Peyer's patch (tissue), 4 donors: ENCODE measurements at regions not wholly inside any gene's neighbourhood (a gene's known extent, or its start where the extent isn't known, plus 50 kb on each side); places are given as distances from the start of the nearest gene placed in this dataset.

Source experiments
- DNase-seq, 3 donors: peaks; one replicate each; pipeline ENCODE4 v3.0.0-alpha.2; 2017 to 2019
- H3K27ac ChIP-seq, 4 donors: fragments of 200-600 bp; sonication (generic); one replicate each; pipeline ENCODE4 v1.5.1; 2016 to 2019
- H3K27me3 ChIP-seq, 2 donors: fragments of 200-600 bp; sonication (generic); one replicate each; pipeline ENCODE4 v1.5.1; 2019
- H3K36me3 ChIP-seq, 3 donors: fragments of 200-600 bp; sonication (generic); one replicate each; pipeline ENCODE4 v1.5.1; 2016 to 2019
- H3K4me1 ChIP-seq, 4 donors: fragments of 200-600 bp; sonication (generic); one replicate each; pipeline ENCODE4 v1.5.1; 2016 to 2019
- H3K4me3 ChIP-seq, 4 donors: fragments of 200-600 bp; sonication (generic); 1 replicate in 3 of 4; 2 replicates in 1 of 4; pipeline ENCODE4 v1.5.1; 2016 to 2019; ENCODE audit warnings: mild to moderate bottlenecking in 1 of 4
- H3K9me3 ChIP-seq, 4 donors: fragments of 200-600 bp; sonication (generic); one replicate each; pipeline ENCODE4 v1.5.1; 2016 to 2019; ENCODE audit warnings: mild to moderate bottlenecking in 1 of 4
- CTCF ChIP-seq, 6 experiments: fragments of 450-650 bp in 4 of 6; fragments of 200-600 bp in 2 of 6; sonication (generic) in 1 of 6; IDR thresholded peaks; one replicate each; pipeline ENCODE4 v1.5.1; 2017 to 2019; ENCODE audit warnings: antibody characterized with exemption in 6 of 6, mild to moderate bottlenecking in 3 of 6, moderate library complexity in 1 of 6
- POLR2A ChIP-seq, 2 donors: fragments of 450-650 bp; IDR thresholded peaks; one replicate each; pipeline ENCODE4 v1.5.1; 2017; ENCODE audit warnings: antibody characterized with exemption in 2 of 2, mild to moderate bottlenecking in 2 of 2, moderate library complexity in 2 of 2

DNA sequence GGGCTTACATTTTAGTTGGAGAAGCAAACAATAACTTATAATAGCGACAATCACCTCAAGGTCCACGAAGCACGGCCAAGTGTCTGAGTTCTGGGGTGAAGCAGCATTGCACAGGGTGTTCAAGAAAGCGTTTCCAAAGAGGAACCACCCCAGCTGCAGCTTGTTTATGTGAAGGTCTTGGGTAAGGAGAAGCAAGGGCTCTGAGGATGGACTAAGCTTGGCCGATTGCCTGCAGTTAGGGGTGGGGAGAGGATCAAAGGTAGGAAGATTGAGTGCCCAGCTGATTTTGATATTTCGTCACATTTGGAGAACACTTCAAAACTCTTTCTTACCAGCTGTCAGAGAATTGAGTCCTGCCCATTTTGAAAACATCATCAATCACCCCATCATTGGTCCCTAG lies 321.6 kb upstream of the DNAJC19 start:
- Histone ChIP-seq H3K4me3 (no peak overlapping the region), H3K27ac (no peak overlapping the region), H3K9me3 (no peaks in the 10 kb centered on the region), H3K27me3 (no peaks in the 10 kb centered on the region), H3K36me3 (no peaks in the 10 kb centered on the region), H3K4me1 (no peaks in the 10 kb centered on the region)
- DNase-seq, result no peak
- TF ChIP-seq POLR2A (IDR thresholded peaks at IDR 0.05) (no peak), CTCF (IDR thresholded peaks at IDR 0.05) (no peak)

- Histone ChIP-seq H3K36me3 (no peaks in the 10 kb centered on the region), H3K4me1 (no peaks in the 10 kb centered on the region), H3K27me3 (no peaks in the 10 kb centered on the region), H3K4me3 (no peak overlapping the region), H3K9me3 (no peaks in the 10 kb centered on the region), H3K27ac (no peak overlapping the region)
- TF ChIP-seq CTCF (IDR thresholded peaks at IDR 0.05) (no peak), POLR2A (IDR thresholded peaks at IDR 0.05) (no peak)
- DNase-seq, result no peak
Observed at GRCh38 chr3:181302960-181303359, 313.4 kb upstream of the DNAJC19 start.

GRCh38 chr3:181300033-181300432 lies 310.5 kb upstream of the DNAJC19 start:
- TF ChIP-seq CTCF (IDR thresholded peaks at IDR 0.05), result no peak
- no peak for TF ChIP-seq POLR2A (IDR thresholded peaks at IDR 0.05)

GRCh38 chr3:181298421-181298820 lies 308.9 kb upstream of the DNAJC19 start:
- Histone ChIP-seq H3K36me3 (no peaks in the 10 kb centered on the region), H3K4me1 (no peaks in the 10 kb centered on the region), H3K9me3 (no peaks in the 10 kb centered on the region), H3K4me3 (no peak overlapping the region), H3K27me3 (no peaks in the 10 kb centered on the region), H3K27ac (no peak overlapping the region)
- TF ChIP-seq POLR2A (IDR thresholded peaks at IDR 0.05), result no peak
- TF ChIP-seq CTCF (IDR thresholded peaks at IDR 0.05), result no peak
- no peak for DNase-seq

More at GRCh38 chr3:181300033-181300432, 310.5 kb upstream of the DNAJC19 start:
- Histone ChIP-seq H3K27ac (no peak overlapping the region), H3K27me3 (no peaks in the 10 kb centered on the region), H3K4me1 (no peaks in the 10 kb centered on the region), H3K4me3 (no peak overlapping the region), H3K9me3 (no peaks in the 10 kb centered on the region), H3K36me3 (no peaks in the 10 kb centered on the region)
- DNase-seq, result no peak

GRCh38 chr3:181292984-181293383 lies 303.4 kb upstream of the DNAJC19 start:
- Histone ChIP-seq H3K4me1 (no peaks in the 10 kb centered on the region), H3K9me3 (no peaks in the 10 kb centered on the region), H3K27me3 (no peaks in the 10 kb centered on the region), H3K27ac (no peak overlapping the region), H3K4me3 (no peak overlapping the region), H3K36me3 (no peaks in the 10 kb centered on the region)
- no peak for TF ChIP-seq CTCF (IDR thresholded peaks at IDR 0.05)
- no peak for TF ChIP-seq POLR2A (IDR thresholded peaks at IDR 0.05)
- DNase-seq, result no peak

DNA sequence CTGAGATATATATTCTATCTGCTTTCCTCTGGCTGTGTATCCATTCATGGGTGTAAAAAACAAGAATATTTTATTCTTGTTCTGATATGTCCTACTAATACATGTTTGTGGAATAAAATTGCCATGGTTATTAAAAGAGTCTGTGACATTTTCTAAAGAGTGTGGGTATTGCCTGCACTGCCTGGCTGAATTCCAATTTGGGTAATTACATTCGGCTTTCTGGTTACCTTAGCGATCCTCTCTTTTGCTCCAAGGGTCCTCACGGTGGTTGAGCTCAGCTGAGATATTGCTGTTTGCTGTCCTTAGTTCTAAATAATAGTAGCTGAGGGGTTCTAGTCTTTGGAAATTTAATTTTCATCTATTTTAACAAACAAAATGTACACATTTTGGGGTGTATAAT lies 301.4 kb upstream of the DNAJC19 start:
- DNase-seq, result no peak
- H3K4me3 ChIP-seq, result no peak overlapping the region
- no peaks in the 10 kb centered on the region for H3K4me1 ChIP-seq
- no peak for TF ChIP-seq POLR2A (IDR thresholded peaks at IDR 0.05)
- no peak for TF ChIP-seq CTCF (IDR thresholded peaks at IDR 0.05)
- H3K27ac ChIP-seq, result no peak overlapping the region
- H3K9me3 ChIP-seq, result no peaks in the 10 kb centered on the region
- H3K36me3 ChIP-seq, result no peaks in the 10 kb centered on the region
- no peaks in the 10 kb centered on the region for H3K27me3 ChIP-seq
